Esophagus muscularis mucosa (tissue), 4 donors: ENCODE measurements at regions not wholly inside any gene's neighbourhood (a gene's known extent, or its start where the extent isn't known, plus 50 kb on each side); places are given as distances from the start of the nearest gene placed in this dataset.

Source experiments
- DNase-seq: peaks from one replicate; pipeline ENCODE4 v3.0.0-alpha.2; 2017; ENCODE audit errors: extremely low spot score
- H3K27ac ChIP-seq, 4 donors: fragments of 200-600 bp; sonication (generic); replicated peaks in 1 of 4; 1 replicate in 3 of 4; 2 replicates in 1 of 4; pipeline ENCODE4 v1.5.1; 2016 to 2019; ENCODE audit warnings: mild to moderate bottlenecking in 1 of 4
- H3K27me3 ChIP-seq, 4 donors: fragments of 200-600 bp; sonication (generic); one replicate each; pipeline versions ENCODE4 v1.5.1 to v1.6.0; 2016 to 2019
- H3K36me3 ChIP-seq, 4 donors: fragments of 200-600 bp; sonication (generic); one replicate each; pipeline ENCODE4 v1.5.1; 2016 to 2019
- H3K4me1 ChIP-seq, 4 donors: fragments of 200-600 bp; sonication (generic); one replicate each; pipeline ENCODE4 v1.5.1; 2016 to 2019
- H3K4me3 ChIP-seq, 4 donors: fragments of 200-600 bp; sonication (generic); 1 replicate in 2 of 4; 2 replicates in 2 of 4; pipeline ENCODE4 v1.5.1; 2016 to 2019; ENCODE audit warnings: mild to moderate bottlenecking in 4 of 4, moderate library complexity in 1 of 4
- H3K9me3 ChIP-seq, 4 donors: fragments of 200-600 bp; sonication (generic); 1 replicate in 3 of 4; 2 replicates in 1 of 4; pipeline ENCODE4 v1.5.1; 2016 to 2019
- EP300 ChIP-seq: sonication (generic); formaldehyde crosslinking; IDR thresholded peaks from one replicate; pipeline ENCODE4 v1.6.1; 2017; ENCODE audit warnings: antibody characterized with exemption
- POLR2A ChIP-seq: fragments of 450-650 bp; IDR thresholded peaks from one replicate; pipeline ENCODE4 v1.6.1; 2017; ENCODE audit warnings: antibody characterized with exemption, moderate library complexity, mild to moderate bottlenecking, low read depth
- POLR2AphosphoS5 ChIP-seq, 2 donors: sonication (generic); formaldehyde crosslinking; IDR thresholded peaks; one replicate each; pipeline ENCODE4 v1.6.1; 2017; ENCODE audit warnings: antibody characterized with exemption in 2 of 2
- WGBS: methylation state at CpG from one replicate; pipeline ENCODE4 v1.1.5; 2018; 5-methylcytosine and 5-hydroxymethylcytosine counted together
- intact Hi-C: fragments of 100-400 bp; cut with DNase I; formaldehyde crosslinking; loops from one replicate; pipeline ENCODE4 v1.15.1; 2023
- TF ChIP-seq, protein P1 (sequence below), 3 experiments: fragments of 200-600 bp in 2 of 3; fragments of 450-650 bp in 1 of 3; sonication (generic) in 2 of 3; IDR thresholded peaks; one replicate each; pipeline ENCODE4 v1.5.1; 2017 to 2019; ENCODE audit warnings: antibody characterized with exemption in 3 of 3, mild to moderate bottlenecking in 2 of 3, moderate library complexity in 1 of 3

DNA sequence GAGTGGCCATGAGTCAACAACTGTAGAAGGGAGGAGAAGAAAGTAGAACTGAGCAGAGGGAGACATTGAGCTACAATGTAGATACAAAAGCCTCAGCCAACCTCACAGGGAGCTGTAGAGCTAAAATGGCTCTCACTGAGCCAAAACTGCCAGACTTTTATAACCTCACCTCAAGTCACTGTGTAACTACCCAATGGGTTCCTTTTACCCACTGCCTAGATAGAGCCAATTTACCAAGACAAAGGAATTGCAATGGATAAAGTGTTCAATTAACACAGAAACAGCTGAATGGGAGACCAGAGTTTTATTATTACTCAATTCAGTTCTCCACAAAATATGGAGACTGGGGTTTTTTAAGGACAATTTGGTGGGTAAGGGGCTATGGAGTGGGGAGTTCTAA is 938.9 kb upstream of the GRIA3 start:
- H3K9me3 ChIP-seq, result no peaks in the 10 kb centered on the region
- H3K27ac ChIP-seq, result no peak overlapping the region
- H3K27me3 ChIP-seq, result no peaks in the 10 kb centered on the region
- DNase-seq, result no peak
- TF ChIP-seq POLR2A (no peak), POLR2AphosphoS5 (IDR thresholded peaks at IDR 0.05) (no peak), EP300 (no peak)
- TF ChIP-seq, protein P1, sequence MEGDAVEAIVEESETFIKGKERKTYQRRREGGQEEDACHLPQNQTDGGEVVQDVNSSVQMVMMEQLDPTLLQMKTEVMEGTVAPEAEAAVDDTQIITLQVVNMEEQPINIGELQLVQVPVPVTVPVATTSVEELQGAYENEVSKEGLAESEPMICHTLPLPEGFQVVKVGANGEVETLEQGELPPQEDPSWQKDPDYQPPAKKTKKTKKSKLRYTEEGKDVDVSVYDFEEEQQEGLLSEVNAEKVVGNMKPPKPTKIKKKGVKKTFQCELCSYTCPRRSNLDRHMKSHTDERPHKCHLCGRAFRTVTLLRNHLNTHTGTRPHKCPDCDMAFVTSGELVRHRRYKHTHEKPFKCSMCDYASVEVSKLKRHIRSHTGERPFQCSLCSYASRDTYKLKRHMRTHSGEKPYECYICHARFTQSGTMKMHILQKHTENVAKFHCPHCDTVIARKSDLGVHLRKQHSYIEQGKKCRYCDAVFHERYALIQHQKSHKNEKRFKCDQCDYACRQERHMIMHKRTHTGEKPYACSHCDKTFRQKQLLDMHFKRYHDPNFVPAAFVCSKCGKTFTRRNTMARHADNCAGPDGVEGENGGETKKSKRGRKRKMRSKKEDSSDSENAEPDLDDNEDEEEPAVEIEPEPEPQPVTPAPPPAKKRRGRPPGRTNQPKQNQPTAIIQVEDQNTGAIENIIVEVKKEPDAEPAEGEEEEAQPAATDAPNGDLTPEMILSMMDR (IDR thresholded peaks at IDR 0.05), result no peak
- H3K4me3 ChIP-seq, result no peak overlapping the region
- intact Hi-C loops, result no loop called here
- H3K4me1 ChIP-seq, result no peaks in the 10 kb centered on the region
- no peaks in the 10 kb centered on the region for H3K36me3 ChIP-seq

DNA sequence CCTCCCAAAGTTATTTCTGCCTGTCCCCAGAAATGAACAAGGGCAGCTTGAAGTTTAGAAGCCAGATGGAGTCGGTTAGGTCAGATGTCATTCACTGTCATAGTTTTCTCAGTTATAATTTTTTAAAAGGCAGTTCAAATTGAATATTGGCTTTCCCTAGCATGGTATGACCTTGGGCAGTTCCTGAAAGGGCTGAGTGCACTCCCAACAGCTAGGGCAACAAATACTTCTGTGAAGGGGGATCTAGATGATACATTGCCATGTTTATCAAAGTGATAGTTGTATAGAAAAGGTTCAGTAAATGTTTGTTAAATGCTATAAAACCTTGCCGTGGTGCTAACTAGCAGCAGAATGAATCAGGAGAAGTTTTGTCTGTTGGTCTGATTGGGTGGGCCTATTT is 938.1 kb upstream of the GRIA3 start:
- Histone ChIP-seq H3K4me3 (no peak overlapping the region), H3K9me3 (no peaks in the 10 kb centered on the region), H3K4me1 (no peaks in the 10 kb centered on the region), H3K36me3 (no peaks in the 10 kb centered on the region), H3K27ac (no peak overlapping the region), H3K27me3 (no peaks in the 10 kb centered on the region)
- DNase-seq, result no peak
- 58% methylated on average over 2 of the region's 2 CpGs for WGBS
- no peak for TF ChIP-seq POLR2AphosphoS5 (IDR thresholded peaks at IDR 0.05)
- intact Hi-C loops, result no loop called here

DNA sequence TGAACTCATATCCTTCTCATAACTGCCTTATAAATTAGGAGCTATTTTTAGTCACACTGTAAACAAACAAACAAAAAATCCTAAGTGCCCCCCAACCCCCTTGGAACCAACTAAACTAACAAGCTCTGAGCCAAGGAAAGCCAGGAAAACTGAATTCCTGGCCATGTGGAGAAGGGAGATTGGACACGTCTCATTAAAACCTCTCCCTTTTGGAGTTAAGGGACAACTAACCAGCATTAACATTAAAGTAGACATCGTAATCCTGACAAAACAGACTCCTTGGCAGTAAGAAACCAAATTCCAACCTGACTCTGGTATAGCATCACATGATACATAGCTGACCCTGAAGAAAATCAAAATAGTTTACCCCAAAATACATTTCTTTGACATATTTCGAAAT is 937.1 kb upstream of the GRIA3 start:
- H3K27ac ChIP-seq, result no peak overlapping the region
- H3K36me3 ChIP-seq, result no peaks in the 10 kb centered on the region
- H3K4me1 ChIP-seq, result no peaks in the 10 kb centered on the region
- no peaks in the 10 kb centered on the region for H3K27me3 ChIP-seq
- no peak for TF ChIP-seq POLR2AphosphoS5 (IDR thresholded peaks at IDR 0.05)
- TF ChIP-seq, protein P1 (IDR thresholded peaks at IDR 0.05), result no peak
- no peak for TF ChIP-seq POLR2A
- TF ChIP-seq EP300, result no peak
- intact Hi-C loops, result no loop called here
- no peak for DNase-seq
- no peaks in the 10 kb centered on the region for H3K9me3 ChIP-seq
- 68% methylated on average over 3 of the region's 3 CpGs for WGBS
- no peak overlapping the region for H3K4me3 ChIP-seq

DNA sequence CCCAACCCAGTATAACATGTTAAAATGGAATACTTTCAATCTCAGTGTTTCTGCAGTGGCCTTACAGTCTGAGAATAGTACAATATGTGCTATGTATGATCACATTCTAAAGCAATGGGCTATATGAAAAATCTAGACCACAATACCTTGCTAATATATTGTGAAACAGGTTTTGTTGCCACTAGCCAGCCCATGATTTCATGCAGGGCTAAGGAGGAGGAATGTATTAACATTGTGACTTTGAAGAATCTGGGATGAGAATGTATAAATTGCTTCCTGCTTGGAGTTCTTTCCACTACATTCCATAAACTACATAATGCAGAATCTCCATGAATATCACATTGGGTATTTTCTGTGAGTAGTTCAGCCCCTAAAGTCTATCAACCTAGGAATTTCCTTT is 935.4 kb upstream of the GRIA3 start:
- no peaks in the 10 kb centered on the region for H3K27me3 ChIP-seq
- TF ChIP-seq, protein P1 (IDR thresholded peaks at IDR 0.05), result no peak
- no peak for TF ChIP-seq EP300
- TF ChIP-seq POLR2AphosphoS5 (IDR thresholded peaks at IDR 0.05), result no peak
- H3K27ac ChIP-seq, result no peak overlapping the region
- no peak overlapping the region for H3K4me3 ChIP-seq
- intact Hi-C loops, result no loop called here
- no peak for DNase-seq
- no peaks in the 10 kb centered on the region for H3K9me3 ChIP-seq
- H3K36me3 ChIP-seq, result no peaks in the 10 kb centered on the region
- H3K4me1 ChIP-seq, result no peaks in the 10 kb centered on the region

DNA sequence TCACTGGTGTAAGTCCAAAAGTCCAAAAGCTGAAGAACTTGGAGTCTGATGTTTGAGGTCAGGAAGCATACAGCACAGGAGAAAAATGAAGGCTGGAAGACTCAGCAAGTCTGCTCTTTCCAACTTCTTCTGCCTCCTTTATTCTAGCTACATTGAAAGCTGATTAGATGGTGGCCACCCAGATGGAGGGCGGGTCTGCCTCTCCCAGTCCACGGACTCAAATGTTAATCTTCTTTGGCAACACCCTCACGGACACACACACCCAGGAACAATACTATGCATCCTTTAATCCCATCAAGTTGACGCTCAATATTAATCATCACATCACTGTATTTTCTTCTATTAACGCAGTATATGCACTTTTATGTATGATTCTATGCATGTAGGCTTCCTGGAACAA is 931.6 kb upstream of the GRIA3 start:
- Histone ChIP-seq H3K36me3 (no peaks in the 10 kb centered on the region), H3K27ac (no peak overlapping the region), H3K4me3 (no peak overlapping the region), H3K4me1 (no peaks in the 10 kb centered on the region), H3K9me3 (no peaks in the 10 kb centered on the region), H3K27me3 (no peaks in the 10 kb centered on the region)
- 67% methylated on average over 5 of the region's 5 CpGs for whole genome bisulfite sequencing
- intact Hi-C loops, result no loop called here
- DNase-seq, result no peak
- TF ChIP-seq POLR2AphosphoS5 (IDR thresholded peaks at IDR 0.05) (no peak), POLR2A (no peak), EP300 (no peak)
- TF ChIP-seq, protein P1 (IDR thresholded peaks at IDR 0.05), result no peak
